Right lobe of liver (tissue), 4 donors: ENCODE measurements at regions not wholly inside any gene's neighbourhood (a gene's known extent, or its start where the extent isn't known, plus 50 kb on each side); places are given as distances from the start of the nearest gene placed in this dataset.

Experiments used
- CTCF ChIP-seq, 4 donors: fragments of 200-600 bp in 3 of 4; fragments of 450-650 bp in 1 of 4; IDR thresholded peaks; one replicate each; pipeline versions ENCODE4 v1.5.1 to v1.8.0; 2016 to 2022; ENCODE audit warnings: antibody characterized with exemption in 4 of 4, mild to moderate bottlenecking in 2 of 4
- POLR2A ChIP-seq: fragments of 450-650 bp; IDR thresholded peaks from one replicate; pipeline ENCODE4 v1.6.1; 2017; ENCODE audit warnings: antibody characterized with exemption, mild to moderate bottlenecking
- donor health status: DM: no; HTN: no; CAD: no.
- donor health status: DM: no; HTN: no; CAD: no.
- donor health status: DM: no; HTN: yes; CAD: no.

- TF ChIP-seq POLR2A (no peak), CTCF (IDR thresholded peaks at IDR 0.05) (no peak)
These were observed 97.9 kb upstream of the DAAM1 start for GRCh38 chr14:59090572-59090971.
